SH-SY5Y (cell line): ENCODE measurements at regions not wholly inside any gene's neighbourhood (a gene's known extent, or its start where the extent isn't known, plus 50 kb on each side); places are given as distances from the start of the nearest gene placed in this dataset.

Source experiments
- GATA2 ChIP-seq: IDR thresholded peaks from 2 replicates; pipeline ENCODE4 v1.6.1; 2011; ENCODE audit warnings: mild to moderate bottlenecking, low read depth, low read length
- GATA3 ChIP-seq: IDR thresholded peaks from 2 replicates; pipeline ENCODE4 v1.6.1; 2011; ENCODE audit warnings: low read depth, mild to moderate bottlenecking, low read length, moderate library complexity

DNA sequence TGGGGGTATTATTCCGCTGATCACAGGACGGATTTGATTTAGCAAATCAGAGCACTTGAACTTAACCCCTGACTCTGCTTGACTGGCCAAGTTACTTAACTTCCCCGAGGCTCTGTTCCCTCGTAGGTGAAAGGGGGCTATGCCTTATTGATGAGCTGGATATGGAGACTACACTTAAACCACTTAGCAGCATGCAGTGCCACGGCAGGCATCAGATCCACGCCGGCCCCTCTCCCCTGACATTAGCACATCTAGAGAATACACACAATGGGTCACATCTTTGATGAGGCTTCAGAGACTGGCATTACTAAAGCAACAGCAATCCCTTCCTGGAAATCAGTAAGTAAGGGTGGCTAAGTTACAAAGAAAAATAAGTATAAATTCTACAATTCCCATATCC, 71.0 kb downstream of the ABCC12 start:
- TF ChIP-seq GATA3 (no peak), GATA2 (no peak)
